ENCODE measurements at regions not wholly inside any gene's neighbourhood (a gene's known extent, or its start where the extent isn't known, plus 50 kb on each side); places are given as distances from the start of the nearest gene placed in this dataset.

- ATAC-seq (no peak), DNase-seq (ENCODE audit: low spot score) (no peak)
- intact Hi-C loops (cut with DNase I) = no loop called here
Observed at GRCh38 chr18:28404694-28405093, 227.8 kb upstream of the CDH2 start.

GRCh38 chr18:28399781-28400362, 222.9 kb upstream of the CDH2 start:
- intact Hi-C loops (cut with DNase I) = no loop called here
- DNase-seq (ENCODE audit: low spot score) = no peak
- no peak for ATAC-seq

- DNase-seq (ENCODE audit: low spot score) (no peak), ATAC-seq (no peak)
- intact Hi-C loops (cut with DNase I) = no loop called here
Observed at GRCh38 chr18:28398471-28398870, 221.5 kb upstream of the CDH2 start.

- ATAC-seq (no peak), DNase-seq (ENCODE audit: low spot score) (no peak)
- intact Hi-C loops (cut with DNase I) = no loop called here
Observed at GRCh38 chr18:28390022-28390421, 213.1 kb upstream of the CDH2 start.

DNA sequence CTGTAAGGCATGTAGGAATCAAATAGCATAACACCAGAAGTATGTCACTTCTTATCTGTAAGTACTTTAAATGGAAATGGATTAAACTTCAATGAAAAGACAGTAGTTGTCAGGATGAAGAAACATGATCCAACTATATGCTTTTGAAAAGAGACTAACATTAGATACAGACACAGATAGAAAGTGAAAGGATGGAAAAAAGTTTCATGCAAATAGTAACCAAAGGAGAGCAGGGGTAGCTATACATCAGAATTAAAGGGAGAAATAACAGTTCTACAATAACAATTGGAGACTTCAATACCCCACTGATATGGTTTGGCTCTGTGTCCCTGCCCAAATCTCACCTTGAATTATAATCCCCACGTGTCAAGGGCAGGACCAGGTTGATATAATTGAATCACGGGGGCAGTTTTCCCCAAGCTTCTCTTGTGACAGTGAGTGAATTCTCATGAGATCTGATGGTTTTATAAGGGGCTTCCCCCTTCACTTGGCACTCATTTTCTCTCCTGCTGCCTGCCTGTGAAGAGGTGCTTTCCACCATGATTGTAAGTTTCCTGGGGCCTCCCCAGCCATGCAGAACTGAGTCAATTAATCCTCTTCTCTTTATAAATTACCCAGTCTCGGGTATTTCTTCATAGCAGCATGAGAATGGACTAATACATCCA, 205.4 kb upstream of the CDH2 start:
- ATAC-seq (no peak), DNase-seq (ENCODE audit: low spot score) (no peak)
- intact Hi-C loops (cut with DNase I) = no loop called here

DNA sequence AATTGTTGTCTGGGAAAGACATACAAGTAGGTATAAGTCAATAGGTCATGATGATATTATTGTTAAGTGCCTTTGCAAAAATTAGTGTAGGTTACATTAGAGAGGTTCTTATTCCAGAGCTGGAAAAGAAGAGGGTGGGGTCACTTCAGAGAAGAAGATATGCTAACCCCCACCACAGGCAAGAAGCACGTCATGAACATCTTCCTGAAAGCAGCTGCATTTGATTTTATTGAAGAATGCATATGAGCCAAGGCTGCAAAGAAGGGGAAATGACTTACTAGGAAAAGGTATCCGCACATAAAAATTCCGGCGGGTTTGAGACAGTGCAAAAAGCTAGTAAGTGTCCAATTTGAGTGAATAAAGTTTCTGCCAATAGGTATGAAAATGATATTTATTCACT, 195.3 kb upstream of the CDH2 start:
- intact Hi-C loops (cut with DNase I) = no loop called here

GRCh38 chr18:28366676-28367075, 189.7 kb upstream of the CDH2 start:
- intact Hi-C loops (cut with DNase I) = no loop called here
- ATAC-seq (no peak), DNase-seq (ENCODE audit: low spot score) (no peak)

More for the DNA sequence above, 195.3 kb upstream of the CDH2 start:
- DNase-seq (ENCODE audit: low spot score) (no peak), ATAC-seq (no peak)

DNA sequence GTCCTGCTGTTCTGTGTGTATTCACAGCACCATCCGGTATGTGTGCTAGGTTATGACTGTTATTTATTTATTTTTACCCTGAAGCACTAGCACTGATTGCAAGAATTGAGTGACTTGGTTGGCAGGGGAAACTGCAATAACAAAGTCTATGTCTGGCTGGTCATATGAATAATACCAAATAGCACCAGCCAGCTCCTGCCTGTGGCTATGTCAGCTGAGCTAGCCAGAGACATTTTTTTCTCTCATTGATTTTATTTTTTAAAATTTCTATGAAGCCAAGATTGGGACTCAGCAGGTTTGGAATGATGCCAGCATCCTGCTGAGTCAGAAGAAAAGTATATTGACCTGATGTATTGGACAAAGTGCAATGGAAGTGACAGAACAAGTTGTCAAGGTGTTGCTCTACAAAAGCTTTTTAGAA, 188.5 kb upstream of the CDH2 start:
- DNase-seq (ENCODE audit: low spot score) = no peak
- ATAC-seq = no peak
- intact Hi-C loops (cut with DNase I) = no loop called here

GRCh38 chr18:28363124-28363523, 186.2 kb upstream of the CDH2 start:
- DNase-seq (ENCODE audit: low spot score) = no peak
- intact Hi-C loops (cut with DNase I) = no loop called here
- no peak for ATAC-seq

- intact Hi-C loops (cut with DNase I) = no loop called here
- ATAC-seq (no peak), DNase-seq (ENCODE audit: low spot score) (no peak)
Observed at GRCh38 chr18:28359176-28359575, 182.2 kb upstream of the CDH2 start.

- intact Hi-C loops (cut with DNase I) = no loop called here
- ATAC-seq (no peak), DNase-seq (ENCODE audit: low spot score) (no peak)
Observed at GRCh38 chr18:28357766-28358401, 181.0 kb upstream of the CDH2 start.

DNA sequence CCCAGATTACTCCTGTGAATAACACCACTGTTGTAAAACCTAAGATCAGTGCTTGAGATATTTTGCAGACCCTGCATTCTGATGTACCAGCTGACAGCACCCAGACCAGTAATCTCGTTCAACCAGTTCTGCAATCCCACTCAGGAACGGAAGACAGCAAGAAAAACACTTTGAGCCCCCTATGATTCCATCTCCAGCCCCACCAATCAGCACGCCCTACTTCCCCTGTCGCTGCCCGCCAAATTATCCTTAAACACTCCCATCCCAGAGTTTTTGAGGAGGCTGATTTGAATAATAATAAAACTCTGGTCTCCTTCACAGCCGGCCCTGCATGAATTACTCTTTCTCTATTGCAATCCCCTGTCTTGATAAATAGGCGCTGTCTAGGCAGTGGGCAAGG, 173.9 kb upstream of the CDH2 start:
- ATAC-seq = no peak
- intact Hi-C loops (cut with DNase I) = no loop called here
- DNase-seq (ENCODE audit: low spot score) = no peak

- no peak for DNase-seq (ENCODE audit: low spot score)
- intact Hi-C loops (cut with DNase I) = no loop called here
- ATAC-seq = no peak
Observed at GRCh38 chr18:28342231-28342630, 165.3 kb upstream of the CDH2 start.

GRCh38 chr18:28338316-28338715, 161.4 kb upstream of the CDH2 start:
- ATAC-seq = no peak
- no peak for DNase-seq (ENCODE audit: low spot score)
- intact Hi-C loops (cut with DNase I) = no loop called here

DNA sequence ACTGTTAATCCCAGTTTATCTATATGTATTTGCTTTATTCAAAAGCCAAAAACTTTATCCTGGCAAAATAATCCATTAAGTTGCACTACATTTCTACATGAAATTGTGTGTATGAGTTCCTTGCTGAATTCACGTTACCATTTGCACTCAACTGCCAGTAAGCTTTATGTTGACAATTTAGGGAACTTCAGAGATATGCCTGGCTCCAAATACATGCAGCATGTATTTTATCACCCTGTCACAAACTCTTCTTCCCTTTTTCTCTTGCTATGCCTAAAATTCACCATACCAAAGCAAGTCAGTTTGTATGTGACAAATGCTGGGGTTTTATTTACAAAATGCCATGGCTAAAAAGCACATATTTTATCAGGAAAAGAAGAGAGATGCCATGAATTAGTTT, 157.6 kb upstream of the CDH2 start:
- ATAC-seq (no peak), DNase-seq (ENCODE audit: low spot score) (no peak)
- intact Hi-C loops (cut with DNase I) = no loop called here

DNA sequence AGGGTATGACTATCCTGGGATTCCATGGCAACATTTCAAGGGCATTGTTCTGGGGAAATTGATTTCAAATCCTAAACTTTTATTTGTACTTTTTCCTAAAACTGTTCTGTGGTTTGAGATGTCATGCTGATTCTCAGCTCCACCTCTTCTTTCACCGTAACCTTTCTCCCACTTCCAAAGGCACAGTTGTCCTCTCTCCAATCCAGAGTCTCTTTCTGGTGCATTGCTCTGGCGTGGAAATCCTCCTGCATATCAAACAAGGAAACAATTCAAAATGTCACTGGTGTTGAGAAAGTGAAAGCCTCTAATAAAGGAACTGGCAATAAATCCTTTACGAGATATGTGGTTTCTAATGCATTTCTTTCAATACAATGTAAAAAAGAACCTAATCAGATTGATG, 155.1 kb upstream of the CDH2 start:
- no peak for ATAC-seq
- no peak for DNase-seq (ENCODE audit: low spot score)
- intact Hi-C loops (cut with DNase I) = no loop called here

DNA sequence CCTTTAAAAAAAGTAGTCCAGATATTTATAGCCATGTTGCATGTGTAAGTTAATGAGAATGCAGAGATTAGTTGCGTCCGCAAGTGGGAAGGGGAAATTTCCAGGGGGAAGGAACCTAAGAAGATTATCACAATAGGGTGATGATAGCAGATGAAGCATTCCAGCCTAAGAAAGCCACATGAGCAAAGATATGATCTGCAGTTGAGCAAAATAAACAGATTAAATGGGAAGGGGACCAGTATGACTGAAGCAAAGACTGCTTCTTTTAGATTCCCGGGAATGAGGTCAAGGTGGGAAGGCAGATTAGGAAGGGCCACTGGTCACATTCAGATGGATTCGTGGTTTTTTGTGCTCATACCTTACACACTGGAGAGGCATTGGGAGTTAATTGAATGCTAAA, 154.6 kb upstream of the CDH2 start:
- ATAC-seq (no peak), DNase-seq (ENCODE audit: low spot score) (no peak)
- intact Hi-C loops (cut with DNase I) = no loop called here

DNA sequence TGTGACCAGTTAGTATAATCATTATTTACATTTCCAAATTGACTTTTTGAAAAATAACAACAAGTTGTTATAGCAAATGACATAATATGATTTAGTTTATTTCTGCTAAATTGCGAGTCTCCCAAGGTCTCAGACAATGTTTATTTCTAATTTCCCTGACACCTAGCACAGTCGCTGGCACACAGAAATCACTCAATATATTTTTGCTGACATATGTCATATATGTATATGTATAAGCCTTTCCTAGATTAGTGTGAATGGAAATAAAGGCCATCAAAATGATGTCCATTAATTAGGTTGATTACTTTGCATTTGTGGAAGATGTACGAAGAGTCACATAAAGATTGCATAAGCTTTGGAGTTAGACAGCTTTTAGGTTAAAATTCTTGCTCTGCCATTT, 136.7 kb upstream of the CDH2 start:
- ATAC-seq (no peak), DNase-seq (ENCODE audit: low spot score) (no peak)
- intact Hi-C loops (cut with DNase I) = no loop called here

DNA sequence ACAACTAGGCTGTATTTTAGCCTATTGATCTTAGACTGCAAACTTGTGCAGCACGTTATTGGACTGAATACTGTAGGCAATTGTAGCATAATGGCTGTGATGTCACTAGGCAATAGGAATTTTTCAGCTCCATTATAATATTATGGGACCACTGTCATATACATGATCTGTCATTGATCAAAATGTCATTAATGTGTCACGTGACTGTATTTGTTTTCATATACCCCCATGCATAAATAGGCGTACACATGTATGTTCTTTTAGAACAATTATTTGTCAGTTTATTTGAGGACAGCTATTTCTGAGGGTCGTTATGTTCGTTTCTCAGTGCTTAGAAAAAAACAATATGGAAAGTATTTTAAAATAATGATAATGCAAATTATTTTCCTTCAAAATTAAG, 111.9 kb upstream of the CDH2 start:
- no peak for DNase-seq (ENCODE audit: low spot score)
- no peak for ATAC-seq
- intact Hi-C loops (cut with DNase I) = no loop called here

- intact Hi-C loops (cut with DNase I) = no loop called here
- ATAC-seq (no peak), DNase-seq (ENCODE audit: low spot score) (no peak)
Observed at GRCh38 chr18:28287146-28287545, 110.2 kb upstream of the CDH2 start.

GRCh38 chr18:28284132-28284531, 107.2 kb upstream of the CDH2 start:
- no peak for ATAC-seq
- intact Hi-C loops (cut with DNase I) = no loop called here

More at GRCh38 chr18:28284132-28284531, 107.2 kb upstream of the CDH2 start:
- no peak for DNase-seq (ENCODE audit: low spot score)

Measured in sciatic nerve (tissue), 2 donors.